HEK293T (cell line): ENCODE measurements at regions not wholly inside any gene's neighbourhood (a gene's known extent, or its start where the extent isn't known, plus 50 kb on each side); places are given as distances from the start of the nearest gene placed in this dataset.
"Not testable (repeated sequence)": the region's sequence is repeated elsewhere in the genome, so short reads cannot be mapped to it uniquely, and the experiment has no call there.

Experiments
- BHLHE40 ChIP-seq: fragments of 450-650 bp; IDR thresholded peaks from 2 replicates; pipeline ENCODE4 v1.6.1; 2016; ENCODE audit warnings: mild to moderate bottlenecking, moderate library complexity, borderline replicate concordance
- ELF4 ChIP-seq: fragments of 450-650 bp; IDR thresholded peaks from 2 replicates; pipeline ENCODE4 v1.6.1; 2017; ENCODE audit warnings: antibody characterized with exemption
- FOXA1 ChIP-seq: fragments of 450-650 bp; IDR thresholded peaks from 2 replicates; pipeline ENCODE4 v1.6.1; 2016; ENCODE audit warnings: mild to moderate bottlenecking
- FOXK2 ChIP-seq: fragments of 450-650 bp; IDR thresholded peaks from 2 replicates; pipeline ENCODE4 v1.6.1; 2016; ENCODE audit warnings: mild to moderate bottlenecking
- FOXM1 ChIP-seq: fragments of 450-650 bp; IDR thresholded peaks from 2 replicates; pipeline ENCODE4 v1.6.1; 2017; ENCODE audit warnings: mild to moderate bottlenecking, borderline replicate concordance
- HDGF ChIP-seq: fragments of 450-650 bp; IDR thresholded peaks from 2 replicates; pipeline ENCODE4 v1.6.1; 2017; ENCODE audit warnings: antibody characterized with exemption, borderline replicate concordance
- NFRKB ChIP-seq: fragments of 450-650 bp; IDR thresholded peaks from 2 replicates; pipeline ENCODE4 v1.6.1; 2016; ENCODE audit warnings: mild to moderate bottlenecking, moderate library complexity
- SP1 ChIP-seq: fragments of 450-650 bp; IDR thresholded peaks from 2 replicates; pipeline ENCODE4 v1.6.1; 2017
- TARDBP ChIP-seq: fragments of 450-650 bp; IDR thresholded peaks from 2 replicates; pipeline ENCODE4 v1.6.1; 2016

- TF ChIP-seq HDGF, ELF4, SP1, FOXA1, FOXK2, FOXM1, NFRKB, BHLHE40, TARDBP: not testable (repeated sequence)
Observed at GRCh38 chr14:105619324-105619723, 92.9 kb downstream of the TMEM121 start.
